NCI-H2196 treated with DMSO at 0.1 percent for 48 hours (cell line): ENCODE measurements at regions not wholly inside any gene's neighbourhood (a gene's known extent, or its start where the extent isn't known, plus 50 kb on each side); places are given as distances from the start of the nearest gene placed in this dataset.

Experiments used
- DNase-seq: peaks from one replicate; lab custom pipeline; 2025; ENCODE audit not compliant: unreplicated experiment; lab: John Stamatoyannopoulos, UW

DNA sequence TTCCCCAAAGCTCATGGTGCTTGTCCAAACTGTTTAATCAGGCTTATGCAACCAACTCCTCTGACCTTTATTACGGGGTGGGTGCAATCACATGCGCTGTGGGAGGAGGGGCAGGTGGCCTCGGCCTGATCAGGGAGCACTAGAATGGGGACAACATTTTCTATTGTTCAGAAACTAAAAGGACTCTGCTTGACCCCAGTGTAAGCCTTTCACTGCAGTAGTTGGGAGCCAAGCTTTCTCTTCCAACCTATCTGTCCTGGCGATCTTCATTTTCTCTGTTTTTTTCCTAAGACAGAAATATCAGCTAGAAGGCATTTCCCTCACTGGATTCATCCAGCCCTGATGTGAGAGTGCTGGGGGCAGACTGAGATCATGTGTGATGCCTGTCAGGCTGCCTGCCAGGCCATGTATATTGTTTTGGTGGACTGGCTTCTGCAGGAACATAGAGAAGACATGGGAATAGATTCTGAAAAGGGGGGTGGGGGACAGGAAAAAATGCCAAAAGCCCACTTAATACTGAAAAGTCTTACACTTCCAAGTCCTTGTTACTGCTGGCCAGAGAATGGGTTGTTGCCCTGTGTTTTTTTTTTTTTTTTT lies 627.0 kb upstream of the TBL1XR1 start:
- DNase-seq: no peak

DNA sequence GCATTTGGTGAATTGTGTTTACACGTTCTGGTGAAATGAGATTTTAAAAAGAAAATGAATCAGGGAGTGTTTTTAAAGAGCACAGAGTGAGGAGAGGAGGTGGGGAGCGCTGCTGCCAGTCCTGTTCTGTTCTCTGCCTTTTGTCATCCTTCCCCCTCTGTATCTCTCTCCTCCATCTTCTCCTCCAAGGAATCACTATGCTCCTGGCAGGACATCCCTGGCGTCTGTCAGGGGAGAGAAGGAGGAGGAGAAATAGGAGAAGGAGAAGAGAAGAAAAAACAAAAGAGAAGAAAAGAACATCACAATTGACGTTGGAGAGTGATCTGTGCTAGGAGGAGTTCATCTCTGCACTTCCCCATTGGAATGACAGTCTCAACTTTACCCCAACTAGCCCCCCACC lies 627.6 kb upstream of the TBL1XR1 start:
- DNase-seq: no peak

DNA sequence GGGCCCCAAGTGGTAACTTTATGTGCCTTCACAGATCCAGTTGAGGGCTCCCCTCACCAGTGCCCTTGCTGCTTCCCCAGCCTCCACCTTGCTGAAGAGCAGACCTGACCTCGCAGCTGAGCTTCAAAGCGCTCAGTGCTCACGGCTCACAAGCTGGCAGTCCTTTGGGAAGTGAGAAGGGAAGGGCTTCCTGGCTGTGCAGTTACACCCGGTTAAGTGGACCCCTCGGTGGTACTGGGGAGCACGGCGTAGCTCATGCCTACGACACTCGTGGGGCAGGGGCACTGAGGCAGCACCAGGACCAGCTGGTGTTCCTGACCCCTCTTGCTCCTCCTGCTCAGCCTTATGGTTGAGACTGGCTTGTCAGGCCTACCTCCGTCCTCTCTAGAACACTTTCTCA lies 629.0 kb upstream of the TBL1XR1 start:
- DNase-seq: no peak

DNA sequence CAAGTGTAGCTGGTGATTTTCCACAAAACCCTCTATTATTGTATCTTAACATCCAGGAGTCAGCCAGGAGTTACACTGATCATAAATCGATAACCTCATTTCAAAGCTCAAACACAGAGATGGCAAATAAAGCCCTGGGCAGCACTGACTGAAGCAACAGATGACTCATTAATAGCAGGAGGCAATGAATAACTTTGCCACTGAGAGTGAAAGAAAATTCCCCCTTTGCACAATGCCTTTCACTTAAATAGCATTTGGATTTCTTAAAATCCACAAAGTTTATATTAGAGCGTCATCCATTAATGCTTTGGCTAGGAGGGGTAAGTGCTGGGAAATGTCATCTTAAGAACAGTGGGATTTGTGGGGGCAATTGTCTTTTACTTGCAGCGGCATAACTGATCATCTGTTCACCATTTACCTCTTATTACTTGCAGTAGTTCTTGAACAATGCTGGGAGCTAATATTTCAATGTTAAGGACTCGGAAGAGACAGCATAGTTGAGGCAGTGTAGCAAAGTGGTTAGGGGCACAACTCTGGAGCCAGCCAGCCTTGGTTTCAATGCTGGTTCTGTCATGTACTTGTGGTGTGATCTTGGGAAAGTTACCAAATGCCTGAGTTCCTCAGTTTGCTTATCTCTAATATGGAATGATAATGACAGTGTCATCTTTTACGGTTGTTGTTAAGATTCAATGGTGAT lies 630.4 kb upstream of the TBL1XR1 start:
- DNase-seq: no peak

DNA sequence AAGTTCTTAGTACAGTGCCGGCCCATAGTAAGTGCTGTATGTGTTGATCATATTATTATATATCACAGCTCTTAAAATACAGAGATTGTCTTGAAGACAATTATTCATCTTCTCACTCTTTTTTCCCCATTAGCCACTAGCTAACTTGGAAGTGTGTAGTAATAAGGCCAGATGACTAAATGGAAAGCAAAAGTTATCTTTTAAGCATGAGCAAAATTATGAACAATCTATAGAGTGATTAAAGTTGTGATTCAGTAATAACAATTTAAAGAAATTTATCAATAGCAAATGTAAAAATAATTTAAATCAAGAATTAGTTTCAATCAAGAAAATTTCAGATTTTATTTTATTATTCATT lies 630.9 kb upstream of the TBL1XR1 start:
- no peak for DNase-seq

DNA sequence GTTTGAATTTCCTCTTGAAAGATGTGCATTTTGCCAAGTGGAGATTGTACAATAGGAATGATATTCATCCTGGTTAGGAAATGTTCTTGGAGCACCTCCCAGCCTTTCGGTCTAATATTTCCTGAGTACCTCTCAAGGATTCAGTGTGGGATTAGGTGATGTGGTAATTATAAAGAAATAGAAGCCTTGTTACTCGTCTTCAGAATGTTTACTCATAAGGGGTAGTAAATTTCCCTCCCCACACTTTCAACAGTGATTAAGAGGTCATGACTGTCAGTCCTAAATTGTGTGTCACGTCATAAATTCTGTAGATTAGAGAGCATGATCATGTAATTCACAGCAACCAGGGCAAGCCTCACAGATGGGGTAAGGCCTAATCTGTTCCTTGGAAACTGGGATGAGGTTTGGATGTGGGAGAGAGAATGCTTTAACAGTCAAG lies 633.1 kb upstream of the TBL1XR1 start:
- DNase-seq: peak; percentile 57

DNA sequence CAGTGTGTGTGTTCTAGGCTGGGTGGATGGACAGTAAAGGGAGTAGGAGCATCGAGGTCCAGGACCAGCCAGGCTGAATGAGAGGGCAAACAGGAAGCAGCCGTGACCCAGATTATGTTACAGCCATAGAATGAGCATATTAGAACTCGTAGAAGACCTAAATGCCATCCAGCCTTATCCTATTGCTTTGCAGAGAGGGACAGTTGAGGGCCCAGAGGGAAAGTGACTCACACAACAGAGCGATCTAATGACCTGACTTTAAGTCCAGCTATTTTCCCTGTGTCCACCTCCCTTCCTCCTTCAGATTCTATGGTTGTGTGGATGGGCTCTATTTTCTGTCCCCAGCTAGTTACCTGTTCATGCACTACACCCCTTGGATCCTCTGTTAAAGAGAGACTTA lies 634.1 kb upstream of the TBL1XR1 start:
- no peak for DNase-seq

DNA sequence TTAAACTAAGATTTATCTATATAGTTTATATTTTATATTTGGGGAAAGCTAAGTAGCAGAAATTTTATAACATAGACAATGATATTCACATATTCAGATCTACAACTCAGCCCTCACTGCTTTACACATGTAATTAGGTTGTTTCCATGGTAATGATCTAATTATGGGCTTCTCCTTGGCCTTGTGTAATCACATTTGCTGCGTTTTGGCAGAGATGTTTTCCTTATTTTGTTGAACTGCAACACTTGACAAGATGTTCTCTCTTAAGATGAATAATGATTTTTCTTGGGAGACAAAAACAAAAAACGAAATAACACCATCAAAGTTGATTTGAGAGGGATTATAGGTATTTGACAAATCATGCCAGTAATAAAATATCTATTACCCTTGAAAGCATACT lies 635.6 kb upstream of the TBL1XR1 start:
- DNase-seq: peak; percentile 29

DNA sequence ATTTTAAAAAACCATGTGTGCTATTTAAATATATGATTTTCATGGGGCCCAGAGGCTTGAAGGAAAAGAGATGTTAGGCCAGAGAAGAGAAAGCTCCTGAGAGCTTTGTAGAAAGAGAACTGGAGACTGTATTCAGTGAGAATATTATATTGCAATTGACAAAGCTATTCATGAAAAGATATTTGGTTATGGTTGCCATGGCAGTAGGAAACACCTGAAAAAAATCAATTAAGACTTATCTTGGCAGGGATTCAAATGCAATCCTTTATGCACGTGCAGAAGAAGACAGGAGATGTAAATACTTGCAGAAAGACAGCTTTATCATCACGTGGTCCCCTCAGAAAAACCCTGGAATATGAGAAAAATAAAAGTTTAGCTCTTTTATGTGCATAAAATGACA lies 636.0 kb upstream of the TBL1XR1 start:
- DNase-seq: peak; percentile 82

DNA sequence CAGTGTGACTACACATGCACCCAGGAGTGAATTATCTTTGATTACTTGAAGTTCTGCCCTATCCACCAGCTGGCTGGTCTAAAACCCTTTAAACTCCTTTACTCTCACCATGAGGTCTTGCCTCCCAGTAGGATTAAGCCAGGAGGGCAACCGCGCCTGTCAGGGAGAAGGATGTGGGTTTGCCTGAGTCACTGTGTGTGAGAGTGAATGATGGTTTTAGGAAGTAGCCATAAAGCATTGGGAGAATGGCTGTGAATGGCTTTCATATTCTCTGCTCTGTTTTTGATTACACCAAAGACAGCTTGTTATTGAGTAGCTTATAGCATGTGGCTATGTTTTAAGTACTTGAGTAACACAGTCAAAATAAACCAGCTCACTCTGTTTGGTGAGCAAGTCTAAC lies 637.7 kb upstream of the TBL1XR1 start:
- DNase-seq: no peak

DNA sequence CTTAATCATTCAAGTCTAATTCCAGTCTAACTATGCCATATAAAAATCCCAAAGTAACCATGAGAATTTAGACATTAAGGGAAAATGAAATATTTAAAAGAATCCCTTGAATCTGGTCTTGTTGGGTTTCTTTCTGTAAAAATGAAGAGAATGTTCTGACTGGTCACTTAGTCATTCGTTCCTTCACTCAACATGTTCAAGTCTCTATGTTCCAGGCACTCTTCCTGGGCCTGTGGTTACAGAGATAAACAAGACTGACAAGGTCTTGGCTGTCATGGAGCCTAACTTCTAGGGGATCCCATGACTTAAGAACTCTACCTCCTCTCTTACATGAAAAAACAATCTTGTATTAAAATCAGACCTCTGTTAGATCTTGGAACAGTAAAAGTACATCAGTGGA lies 638.6 kb upstream of the TBL1XR1 start:
- no peak for DNase-seq

DNA sequence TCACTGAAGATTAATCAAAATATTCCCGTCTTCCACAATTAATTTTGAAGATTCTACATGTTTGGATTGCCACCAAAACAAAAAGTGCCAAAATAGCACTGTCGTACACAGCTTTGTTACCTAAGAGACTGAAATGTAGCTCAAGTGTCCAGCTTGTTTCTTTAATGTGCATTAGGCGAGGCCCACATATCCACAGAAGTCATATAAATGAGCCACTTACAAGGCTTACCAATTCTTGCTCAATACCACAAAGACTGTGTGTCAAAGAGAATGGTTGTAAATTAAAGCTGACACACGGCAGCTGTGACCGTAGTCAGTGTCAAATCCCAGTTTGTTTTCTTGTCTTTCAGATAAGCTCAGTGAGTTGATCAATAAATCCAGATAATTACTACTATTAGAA lies 639.4 kb upstream of the TBL1XR1 start:
- DNase-seq: no peak

DNA sequence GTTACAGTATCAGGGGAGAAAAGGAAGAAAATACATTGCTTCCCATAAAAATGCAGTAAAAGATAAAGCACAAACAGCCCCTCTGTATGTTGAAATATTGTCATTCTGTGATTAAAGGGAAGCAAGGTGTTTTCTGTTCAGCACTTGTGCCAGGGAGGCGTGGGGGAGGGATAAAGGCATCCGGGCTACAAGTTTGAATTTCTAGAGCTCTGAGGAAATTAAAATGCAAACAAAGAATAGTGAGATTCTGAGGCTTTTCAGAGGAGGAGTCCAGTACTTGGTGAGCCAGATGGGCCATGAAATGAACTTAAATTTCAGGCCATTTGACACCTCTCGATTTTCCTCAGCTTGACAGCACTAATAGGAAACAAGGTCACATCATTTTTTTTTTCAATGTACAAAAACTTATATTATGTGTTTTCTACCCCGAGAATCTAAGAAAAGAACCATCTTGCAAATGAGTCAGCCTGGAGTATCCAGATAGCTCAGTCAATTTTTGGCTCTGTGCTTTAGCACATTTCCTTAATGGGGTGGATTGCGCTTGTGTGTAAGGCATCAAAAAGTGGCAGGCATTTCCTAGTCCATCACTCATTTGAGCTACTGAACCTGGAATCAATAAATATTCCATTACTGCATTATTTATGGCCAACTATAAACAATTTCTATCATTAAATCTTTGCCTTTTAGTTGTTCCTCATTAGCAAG lies 640.8 kb upstream of the TBL1XR1 start:
- no peak for DNase-seq

DNA sequence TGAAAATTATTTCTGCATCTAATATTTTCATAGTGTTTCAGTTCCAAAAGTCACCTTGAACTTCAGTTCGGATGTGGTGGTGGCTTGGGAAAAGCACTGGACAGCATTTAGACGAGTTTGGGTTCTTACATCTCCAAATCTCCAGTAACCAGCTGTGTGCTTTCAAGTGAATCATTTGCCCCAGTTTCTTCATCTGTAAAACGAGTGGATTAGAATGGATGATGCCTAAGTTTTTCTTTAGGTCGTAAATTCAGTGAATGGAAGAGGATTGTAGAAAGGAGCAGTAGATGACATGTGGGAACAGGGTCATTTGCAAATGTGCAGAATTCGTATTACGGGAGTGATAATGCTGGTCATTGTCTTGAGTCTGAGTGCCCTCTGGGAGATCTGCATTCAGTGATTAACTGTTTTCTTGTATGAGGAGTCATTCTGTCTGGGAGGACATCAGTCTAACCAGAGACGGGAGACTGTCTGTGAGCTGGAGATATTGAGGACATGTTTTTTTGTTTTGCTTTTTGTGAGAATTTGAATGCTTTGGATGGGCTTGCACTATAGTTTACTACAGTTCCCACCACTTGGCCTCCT lies 641.6 kb upstream of the TBL1XR1 start:
- DNase-seq: no peak

DNA sequence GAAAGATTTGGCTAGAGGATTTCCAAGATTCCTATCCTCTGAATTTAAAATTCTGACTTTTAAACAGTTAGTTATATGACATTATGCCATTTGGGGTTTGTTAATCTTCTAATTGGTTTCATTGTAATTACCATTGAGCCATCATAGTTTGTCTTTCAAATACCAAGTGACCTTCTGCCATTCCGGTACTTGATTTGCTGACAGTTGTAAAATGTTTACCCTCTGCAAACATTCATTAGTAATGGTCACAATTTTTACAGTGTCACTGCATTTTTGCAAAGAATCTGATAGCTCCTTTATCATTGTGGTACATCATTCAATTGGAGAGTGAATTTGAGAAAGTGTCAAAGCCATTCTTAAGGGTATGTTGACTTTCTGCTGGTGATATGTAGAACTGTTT lies 645.0 kb upstream of the TBL1XR1 start:
- DNase-seq: no peak

DNA sequence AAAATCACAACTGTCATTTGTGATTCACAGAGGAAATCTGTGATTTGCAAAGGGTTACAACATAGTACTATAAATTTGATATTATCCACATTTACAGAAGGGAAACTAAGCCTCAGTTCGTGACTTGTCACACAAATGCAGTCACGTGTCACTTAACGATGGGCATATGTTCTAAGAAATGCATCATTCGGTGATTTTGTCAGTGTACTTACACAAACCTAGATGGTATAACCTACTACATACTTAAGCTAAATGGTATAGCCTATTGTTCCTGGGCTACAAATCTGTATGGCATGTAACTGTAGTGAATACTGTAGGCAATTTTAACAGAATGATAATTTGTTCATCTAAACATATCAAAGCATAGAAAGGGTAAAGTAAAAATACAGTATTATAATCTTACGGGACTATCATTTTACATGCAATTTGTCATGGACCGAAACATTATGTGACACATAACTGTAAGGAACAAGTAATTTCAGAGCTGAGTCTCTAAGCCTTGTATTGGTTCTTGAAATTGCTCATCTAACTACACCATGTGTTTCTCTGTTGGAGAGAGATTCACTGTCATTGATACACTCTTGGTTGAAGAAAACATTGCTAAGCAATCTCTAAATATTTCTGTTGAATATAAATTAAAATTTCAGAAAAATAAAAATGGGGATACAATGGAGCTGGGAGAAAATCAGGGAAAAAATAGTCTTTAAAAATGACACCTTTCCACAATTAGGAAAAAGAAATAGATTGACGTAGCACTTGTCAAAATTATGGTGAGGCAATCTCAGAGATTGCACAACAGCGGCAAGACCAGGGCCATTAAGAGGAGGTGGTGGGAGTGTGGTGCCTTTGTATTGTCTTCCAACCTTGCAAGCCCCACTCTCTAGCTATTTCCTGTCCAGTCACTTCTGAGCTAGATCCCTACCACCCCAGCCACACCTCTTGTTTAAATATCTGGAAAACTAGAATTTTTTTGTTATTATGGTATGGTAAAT lies 645.8 kb upstream of the TBL1XR1 start:
- no peak for DNase-seq

DNA sequence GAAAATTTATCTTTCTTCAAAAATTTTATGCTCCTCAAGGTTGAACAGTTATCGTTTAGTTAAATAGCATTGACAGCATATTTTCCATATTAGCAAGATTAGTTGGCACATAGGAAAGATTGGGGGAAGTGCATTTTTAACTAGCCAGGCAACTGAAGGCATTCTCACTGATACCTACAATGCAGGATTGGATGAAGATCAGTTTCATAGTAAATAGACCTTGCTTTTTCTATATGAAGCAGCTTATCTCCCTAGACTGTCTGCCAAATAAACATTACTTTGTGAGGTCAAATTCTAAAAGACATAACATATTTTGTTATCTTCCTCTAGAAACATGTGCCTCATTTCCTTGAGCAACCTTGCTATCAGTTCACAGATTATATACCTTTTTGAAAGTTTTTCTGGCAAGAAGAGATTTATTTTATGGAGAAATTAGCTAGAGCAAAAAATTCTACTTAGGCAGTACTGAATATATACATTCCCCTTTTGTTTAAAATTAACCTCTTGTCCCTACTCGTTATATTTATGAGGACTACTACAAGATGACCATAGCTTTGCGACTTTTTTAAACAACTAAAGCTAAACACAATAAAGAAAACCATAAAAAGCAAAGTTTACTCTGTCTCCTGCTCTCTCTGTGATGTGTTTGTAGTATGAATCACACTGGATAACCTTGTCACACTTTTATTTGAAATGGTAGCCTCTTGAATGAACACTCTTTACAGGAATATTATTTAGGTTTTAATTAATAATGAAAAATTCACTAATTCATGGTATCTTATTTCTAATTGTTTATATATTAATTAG lies 654.9 kb upstream of the TBL1XR1 start:
- DNase-seq: no peak

DNA sequence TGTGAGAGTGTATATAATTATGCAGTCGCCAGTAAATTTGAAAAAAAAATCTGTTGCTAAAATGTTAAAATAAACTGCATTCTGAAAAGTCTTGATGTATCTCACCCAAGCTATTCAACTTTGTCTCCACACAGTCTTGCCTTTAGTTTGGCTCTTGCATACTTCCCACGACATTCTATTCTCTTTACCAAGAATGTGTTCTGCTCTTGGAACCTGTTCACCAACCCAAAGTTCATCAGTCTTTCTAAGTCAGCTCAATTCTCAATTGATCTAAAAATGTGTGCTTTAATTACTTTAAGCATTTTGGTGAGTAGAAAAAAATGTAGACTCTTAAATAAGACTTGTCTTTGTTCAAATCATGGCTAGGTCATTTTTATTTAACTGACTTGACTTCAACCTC lies 657.7 kb upstream of the TBL1XR1 start:
- DNase-seq: no peak

DNA sequence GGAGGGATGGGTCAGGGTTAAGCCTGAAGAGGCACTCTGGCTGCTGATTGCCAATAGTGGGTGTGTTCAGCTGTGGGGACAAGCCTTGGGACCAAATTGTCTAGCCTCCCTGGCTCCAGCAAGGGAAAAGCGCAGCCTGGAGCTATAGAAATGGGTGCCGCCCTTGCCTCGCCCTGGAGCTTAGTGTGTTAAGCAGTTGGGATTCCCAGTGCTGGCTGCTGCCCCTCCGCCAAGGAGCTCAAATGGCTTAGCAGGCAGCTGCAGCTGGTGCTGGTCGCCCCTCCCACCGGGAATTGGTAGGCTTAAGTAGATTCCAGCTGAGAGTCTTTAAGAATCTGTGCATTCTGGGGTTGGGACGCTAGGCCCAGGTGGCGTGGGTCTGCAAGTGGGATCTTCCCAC lies 662.9 kb upstream of the TBL1XR1 start:
- DNase-seq: no peak

DNA sequence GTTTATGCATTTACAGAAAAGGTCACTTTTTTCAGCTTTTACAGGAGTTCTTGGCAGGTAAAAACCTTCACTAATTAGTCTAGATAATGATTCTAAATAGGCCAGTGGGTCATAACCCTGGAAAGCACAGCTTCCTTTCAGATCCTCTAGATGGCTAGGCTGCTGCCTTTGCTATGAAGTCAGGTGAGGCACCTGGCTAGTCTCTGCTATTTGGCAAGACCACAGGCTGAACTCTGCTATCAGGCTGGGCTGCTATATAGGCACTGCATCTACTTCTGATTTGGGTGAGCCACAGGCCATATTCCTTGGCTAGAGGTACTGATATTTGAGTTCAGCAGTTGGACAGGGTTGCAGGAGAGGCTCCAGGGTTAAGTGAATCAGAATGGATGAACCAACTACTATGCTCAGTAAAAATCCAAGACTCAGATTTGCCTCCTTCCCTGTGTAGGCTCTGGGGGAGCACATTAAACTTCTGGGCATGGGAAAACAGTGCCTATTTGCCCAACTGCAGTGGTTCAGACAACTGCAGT lies 665.7 kb upstream of the TBL1XR1 start:
- DNase-seq: no peak
